DMS53 treated with DMSO at 0.1 percent for 48 hours (cell line): ENCODE measurements at regions not wholly inside any gene's neighbourhood (a gene's known extent, or its start where the extent isn't known, plus 50 kb on each side); places are given as distances from the start of the nearest gene placed in this dataset.

Experiments
- DNase-seq: peaks from one replicate; lab custom pipeline; 2025; ENCODE audit not compliant: unreplicated experiment; lab: John Stamatoyannopoulos, UW

GRCh38 chr13:34001389-34001788 lies 183.4 kb downstream of the RFC3 start:
- no peak for DNase-seq

DNA sequence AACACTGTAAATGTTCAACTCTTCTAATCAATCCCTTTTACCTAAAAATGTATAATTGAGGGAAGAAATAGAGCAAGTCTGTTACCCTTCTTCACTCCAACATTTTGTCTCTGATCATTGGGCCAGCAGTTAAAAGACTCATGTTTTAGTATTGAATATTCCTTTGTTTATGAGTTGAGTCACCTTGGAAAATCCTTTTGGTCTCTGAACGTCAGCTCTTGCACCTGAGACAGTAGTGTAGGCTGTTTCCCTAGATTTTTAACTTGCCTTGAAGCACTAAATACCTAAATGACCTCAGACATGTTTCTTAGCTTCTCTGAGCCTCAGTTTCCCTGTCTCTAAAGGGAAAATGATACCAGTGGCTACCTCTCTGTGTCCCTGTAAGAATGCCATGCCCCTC lies 184.2 kb downstream of the RFC3 start:
- no peak for DNase-seq

DNA sequence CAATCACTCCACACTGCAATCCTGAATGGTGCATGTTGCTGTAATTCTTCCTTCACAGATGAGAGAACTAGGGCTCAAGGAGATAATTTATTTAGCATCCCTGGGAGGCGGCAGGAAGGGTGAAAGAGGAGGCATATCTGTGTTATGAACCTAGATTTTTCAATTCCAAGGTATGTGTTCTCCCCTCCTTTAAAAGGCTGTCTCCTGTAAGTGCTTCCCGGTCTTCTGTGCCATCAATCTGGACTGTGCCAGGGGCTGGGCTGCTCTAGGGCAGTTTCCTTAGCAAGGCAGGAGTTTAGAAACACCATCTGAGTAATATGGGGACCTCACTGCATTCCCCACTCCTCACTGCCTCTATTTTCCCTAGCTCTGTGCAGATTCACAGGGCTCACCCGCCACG lies 185.0 kb downstream of the RFC3 start:
- no peak for DNase-seq

GRCh38 chr13:34003656-34004055 lies 185.7 kb downstream of the RFC3 start:
- DNase-seq, result no peak

DNA sequence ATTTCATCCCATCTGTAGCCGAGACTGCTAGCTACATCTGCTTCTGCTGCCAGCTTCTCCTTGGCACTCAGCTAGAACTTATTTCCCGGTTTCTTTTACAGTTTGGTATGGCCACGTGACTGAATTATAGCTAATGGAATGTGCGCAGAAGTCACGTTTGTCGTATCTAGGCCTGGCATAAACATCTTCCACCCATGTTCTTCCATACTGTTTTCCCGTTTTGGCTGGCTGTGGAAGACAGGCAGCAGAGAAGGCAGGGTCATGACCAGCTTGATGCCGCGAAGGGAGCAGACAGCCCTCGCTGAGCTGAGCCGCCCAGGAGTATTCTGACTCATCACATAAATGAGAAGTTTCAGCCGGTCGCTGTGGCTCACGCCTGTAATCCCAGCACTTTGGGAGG lies 186.7 kb downstream of the RFC3 start:
- DNase-seq, result no peak

DNA sequence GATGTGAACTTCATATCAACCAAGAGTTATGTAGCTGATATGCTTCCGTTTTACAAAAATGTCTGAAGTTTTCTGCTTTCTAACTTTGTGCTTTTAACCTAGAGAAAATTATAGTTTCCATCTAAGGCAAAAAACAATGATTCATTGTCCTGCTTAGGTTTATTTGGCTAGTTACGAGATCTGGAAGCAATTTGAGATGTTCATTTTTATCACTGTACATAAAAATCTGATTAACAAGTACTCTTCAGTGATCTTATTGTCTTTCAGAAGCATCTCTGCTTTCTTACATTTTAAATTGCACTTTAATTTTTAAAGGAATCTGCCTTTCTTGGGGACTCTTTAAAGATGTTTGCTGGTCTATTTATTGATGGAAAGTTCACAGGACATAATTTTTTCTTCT lies 188.1 kb downstream of the RFC3 start:
- DNase-seq, result no peak

DNA sequence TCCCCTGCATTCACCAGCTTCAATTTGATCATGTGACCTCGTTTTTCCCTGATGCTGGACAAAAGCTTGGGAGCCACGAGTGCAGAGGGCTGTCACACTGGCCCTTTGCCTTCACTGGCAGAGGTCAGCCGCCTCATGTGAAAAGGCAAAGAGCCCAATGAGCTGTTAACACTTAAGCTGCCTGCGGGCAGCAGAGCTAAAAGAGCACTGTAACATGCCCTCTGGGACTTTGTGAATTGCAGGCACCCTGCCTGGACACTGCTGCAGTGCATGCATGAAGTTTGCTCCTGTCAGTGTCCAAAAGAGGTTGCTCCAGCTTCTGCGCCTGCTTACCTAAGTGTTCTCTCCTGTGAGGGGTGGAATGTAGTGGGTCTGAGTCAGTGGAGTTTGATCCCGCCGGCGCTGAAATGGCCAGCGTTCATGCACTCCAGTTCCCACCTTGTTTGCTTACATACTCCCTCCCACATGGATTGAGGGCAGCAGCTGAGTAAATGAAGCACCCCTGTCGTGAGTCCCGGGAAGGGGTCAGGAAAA lies 193.7 kb downstream of the RFC3 start:
- peak; percentile 85 for DNase-seq

GRCh38 chr13:34012382-34012781 lies 194.4 kb downstream of the RFC3 start:
- no peak for DNase-seq

- no peak for DNase-seq
Observed at GRCh38 chr13:34013061-34013460, 195.1 kb downstream of the RFC3 start.

DNA sequence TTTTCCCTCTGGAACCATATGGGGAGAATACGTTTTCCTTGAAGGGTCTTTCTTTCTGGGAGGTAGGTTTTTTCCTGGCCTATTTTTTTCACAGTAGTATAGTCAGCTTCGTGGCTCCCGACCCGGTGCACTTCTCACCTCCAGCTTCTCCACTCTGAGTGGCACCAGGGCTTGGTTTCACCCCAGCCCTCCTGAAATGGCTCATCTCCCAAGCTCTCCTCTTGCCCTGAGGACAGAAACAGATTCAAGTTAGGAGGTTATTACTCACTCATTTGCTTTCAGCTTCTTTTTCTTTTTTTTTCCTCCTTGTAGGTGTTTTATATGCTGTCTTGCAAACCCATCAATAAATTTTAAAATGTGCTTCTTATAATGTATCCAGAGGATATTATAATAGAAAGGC lies 199.3 kb downstream of the RFC3 start:
- no peak for DNase-seq

DNA sequence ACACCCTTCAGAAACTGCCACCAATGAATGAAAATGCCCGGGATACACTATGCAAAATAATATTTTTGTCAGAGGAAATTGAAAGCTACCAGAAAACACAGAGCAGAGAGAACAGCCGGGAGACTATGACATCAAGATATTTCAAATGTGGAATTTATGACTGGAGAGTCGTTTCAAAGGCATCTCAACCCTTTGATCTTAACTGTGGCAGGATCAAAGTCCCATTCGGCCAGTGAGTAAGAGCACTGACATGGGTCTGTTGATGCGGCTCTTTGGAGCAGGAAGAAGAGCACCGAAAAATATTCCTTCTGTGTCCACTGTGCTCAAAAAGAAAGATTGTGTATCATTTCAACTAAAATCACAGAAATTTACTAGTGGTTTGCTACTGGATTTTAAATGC lies 201.9 kb downstream of the RFC3 start:
- DNase-seq, result peak; percentile 76

- DNase-seq, result peak; percentile 83
Observed at GRCh38 chr13:34020388-34020787, 202.4 kb downstream of the RFC3 start.

DNA sequence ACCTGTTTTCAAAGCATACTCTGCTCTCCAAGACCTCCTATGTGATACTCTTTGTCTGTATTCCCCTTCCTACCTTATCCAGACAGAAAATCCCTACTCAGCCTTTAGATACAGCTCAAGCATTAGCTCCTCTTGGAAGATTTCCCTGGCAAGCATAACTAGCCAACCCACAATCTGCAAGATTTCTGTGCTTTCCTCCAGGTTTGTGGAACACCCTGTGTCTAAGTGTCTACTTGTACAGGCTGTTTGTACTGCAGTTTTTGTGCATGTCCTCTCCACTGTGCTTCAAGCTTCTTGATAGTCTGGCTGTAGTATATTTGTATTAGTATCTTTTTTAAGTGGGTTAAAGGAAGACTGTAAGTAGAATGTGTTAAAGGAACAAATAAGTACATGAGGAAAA lies 203.7 kb downstream of the RFC3 start:
- DNase-seq, result no peak

DNA sequence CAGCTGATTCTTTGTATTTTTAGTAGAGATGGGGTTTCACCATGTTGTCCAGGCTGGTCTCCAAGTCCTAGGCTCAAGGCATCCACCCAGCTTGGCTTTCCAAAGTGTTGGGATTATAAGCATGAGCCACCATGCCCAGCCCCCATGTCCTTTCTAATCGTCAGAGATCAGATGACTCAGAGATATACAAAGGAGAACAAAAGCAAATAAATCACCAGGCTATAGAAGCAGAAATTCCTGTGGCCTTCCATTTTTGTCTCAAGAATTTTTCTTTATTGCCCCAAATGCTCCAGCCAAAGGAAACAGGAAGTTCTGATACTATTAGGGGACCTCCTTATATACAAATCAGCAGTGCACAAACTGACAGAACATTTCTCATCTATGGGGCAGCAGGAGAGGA lies 207.8 kb downstream of the RFC3 start:
- DNase-seq, result peak; percentile 48

DNA sequence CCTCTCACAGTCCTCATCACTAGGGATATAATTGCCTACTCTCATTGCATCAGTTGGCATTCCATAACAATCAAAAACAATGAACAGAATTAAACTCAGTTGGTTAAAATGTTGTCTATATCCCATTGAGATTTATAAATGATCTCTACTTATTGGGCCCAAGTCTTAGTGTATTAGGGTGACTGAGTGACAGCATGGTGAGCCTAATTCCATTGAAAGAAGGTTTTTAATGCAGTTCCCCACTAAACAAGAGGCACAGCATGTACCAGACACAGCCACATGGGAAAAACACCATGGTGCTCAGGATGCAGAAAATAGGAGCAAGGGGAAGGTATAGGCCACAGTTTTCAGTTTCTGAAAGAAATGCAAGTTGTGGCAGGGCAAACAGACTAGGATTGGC lies 208.4 kb downstream of the RFC3 start:
- no peak for DNase-seq

GRCh38 chr13:34028496-34029442 lies 210.8 kb downstream of the RFC3 start:
- DNase-seq, result no peak

- no peak for DNase-seq
Observed at GRCh38 chr13:34030782-34031181, 212.8 kb downstream of the RFC3 start.

GRCh38 chr13:34031610-34032009 lies 213.7 kb downstream of the RFC3 start:
- no peak for DNase-seq

DNA sequence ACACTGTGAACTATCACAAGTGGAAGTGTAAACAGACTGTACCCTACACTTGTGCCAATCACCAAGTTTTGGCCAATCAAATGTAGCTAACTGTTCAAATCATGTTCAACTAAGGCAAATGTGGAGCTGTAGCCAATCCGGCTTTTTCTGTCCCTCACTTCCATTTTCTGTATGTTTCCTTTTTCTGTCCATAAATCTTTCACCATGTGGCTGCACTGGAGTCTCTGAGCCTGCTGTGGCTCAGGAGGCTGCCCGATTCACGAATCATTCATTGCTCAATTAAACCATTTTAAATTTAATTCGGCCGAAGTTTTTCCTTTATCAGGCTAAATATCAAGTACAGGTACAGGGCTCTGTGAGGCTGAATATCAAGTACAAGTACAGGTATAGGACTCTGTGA lies 216.5 kb downstream of the RFC3 start:
- no peak for DNase-seq

GRCh38 chr13:34035178-34035577 lies 217.2 kb downstream of the RFC3 start:
- DNase-seq, result no peak

- DNase-seq, result peak; percentile 72
Observed at GRCh38 chr13:34035676-34036325, 217.9 kb downstream of the RFC3 start.
